ENCODE measurements at regions not wholly inside any gene's neighbourhood (a gene's known extent, or its start where the extent isn't known, plus 50 kb on each side); places are given as distances from the start of the nearest gene placed in this dataset.
"Not testable (repeated sequence)": the region's sequence is repeated elsewhere in the genome, so short reads cannot be mapped to it uniquely, and the experiment has no call there.

DNA sequence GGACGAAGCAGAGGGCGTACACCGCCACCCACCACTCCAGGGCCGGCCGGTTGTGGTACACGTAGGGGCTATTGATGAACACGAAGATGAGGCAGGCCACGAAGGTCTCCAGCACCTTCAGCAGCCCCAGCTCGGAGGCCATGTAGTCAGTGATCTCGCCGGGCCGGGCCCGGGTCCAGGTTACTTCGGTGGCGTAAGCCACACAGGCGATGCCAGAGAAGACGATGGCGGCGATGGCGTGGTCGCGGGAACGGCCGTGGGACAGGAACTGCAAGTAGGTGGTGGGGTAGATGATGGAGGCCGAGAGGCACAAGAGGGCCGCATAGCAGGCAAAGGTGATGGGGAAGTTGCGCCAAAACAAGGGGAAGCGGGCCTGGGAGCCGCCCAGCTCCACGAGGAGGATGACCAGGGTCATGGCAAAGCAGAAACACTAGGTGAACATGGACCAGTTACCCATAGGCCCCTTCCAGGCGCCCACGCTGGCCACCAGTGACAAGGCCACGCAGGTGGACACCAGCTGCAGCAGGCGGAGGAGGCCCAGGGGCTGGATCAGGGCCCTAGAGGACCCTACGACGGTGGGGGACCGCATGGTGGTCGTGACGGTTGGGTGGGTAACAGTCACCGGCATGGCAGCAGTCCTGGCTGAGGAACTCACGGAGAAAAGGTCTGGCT lies 128.4 kb upstream of the FAM98A start:
- DNase-seq: no peak

DNA sequence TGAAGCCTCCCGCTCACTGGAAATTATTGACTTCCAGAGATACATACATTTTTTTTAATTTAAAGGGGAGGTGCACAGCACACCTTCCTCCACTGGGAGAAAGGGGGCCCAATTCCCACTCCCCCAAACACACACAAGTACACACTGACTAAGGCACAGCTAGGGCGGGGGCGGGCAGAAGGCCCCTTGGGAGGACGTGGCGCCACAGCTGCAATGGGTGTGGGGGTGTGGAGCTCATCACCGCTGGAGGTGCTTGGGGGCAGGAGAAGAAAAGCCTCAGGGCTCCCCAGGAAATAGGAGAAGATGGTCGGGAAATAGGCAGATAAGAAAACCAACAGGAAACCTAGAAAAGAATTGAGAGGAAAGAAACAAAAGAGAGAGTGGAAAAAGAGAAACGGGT lies 127.3 kb upstream of the FAM98A start:
- no peak for DNase-seq

DNA sequence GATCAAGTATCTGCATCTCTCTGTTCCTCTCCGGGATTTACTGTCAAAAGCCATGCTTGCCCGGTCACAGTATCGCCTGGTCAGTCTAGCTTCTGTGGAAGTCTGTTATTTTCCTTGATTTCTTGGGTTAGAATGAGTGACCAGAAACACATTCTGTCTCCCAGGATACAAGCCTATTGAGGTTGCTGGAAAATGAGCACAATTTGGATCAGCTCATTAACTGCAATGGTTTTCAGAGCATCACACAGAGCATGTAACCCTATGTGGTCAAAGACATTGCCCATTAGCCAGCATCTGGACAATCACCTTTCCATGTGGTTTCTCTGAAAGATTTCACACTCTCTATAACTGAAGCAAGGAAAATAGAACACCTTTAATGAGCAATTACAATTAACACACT lies 124.2 kb upstream of the FAM98A start:
- DNase-seq: no peak

DNA sequence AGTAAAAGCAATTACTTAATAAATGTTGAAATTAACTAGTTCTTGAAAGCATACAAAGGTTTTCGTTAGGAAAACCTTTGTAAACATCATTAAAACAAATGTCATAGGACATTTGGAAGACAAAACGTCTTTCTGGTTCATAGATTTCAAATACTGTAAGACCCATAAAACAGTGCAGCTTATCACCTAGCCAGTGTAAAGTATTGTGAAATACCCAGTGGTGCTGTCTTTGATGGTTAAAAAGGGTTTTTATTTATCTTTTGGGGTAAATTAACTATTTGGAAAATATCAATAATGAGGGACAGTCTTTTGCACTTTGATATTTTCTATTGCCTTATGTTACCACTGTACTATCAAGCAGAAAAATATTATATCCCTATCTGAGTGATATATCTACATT lies 120.0 kb upstream of the FAM98A start:
- DNase-seq: no peak

DNA sequence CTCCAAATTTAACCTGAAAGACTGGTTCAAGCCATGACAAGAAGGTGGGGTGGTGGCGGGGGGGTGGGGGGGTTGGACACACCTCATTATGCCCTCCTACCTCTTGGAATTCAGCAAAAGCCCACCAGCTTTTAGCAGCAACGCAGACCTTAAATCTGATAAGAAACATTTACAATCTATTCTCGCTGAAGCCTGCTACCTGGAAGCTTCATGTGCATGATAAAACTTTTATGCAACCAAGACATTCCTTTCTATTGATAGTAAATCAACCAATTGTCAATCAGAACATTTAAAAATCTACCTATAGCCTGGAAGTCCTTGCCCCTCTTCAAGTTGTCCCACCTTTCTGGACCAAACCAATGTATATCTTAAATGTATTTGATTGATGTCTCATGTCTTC lies 113.6 kb upstream of the FAM98A start:
- no peak for DNase-seq

DNA sequence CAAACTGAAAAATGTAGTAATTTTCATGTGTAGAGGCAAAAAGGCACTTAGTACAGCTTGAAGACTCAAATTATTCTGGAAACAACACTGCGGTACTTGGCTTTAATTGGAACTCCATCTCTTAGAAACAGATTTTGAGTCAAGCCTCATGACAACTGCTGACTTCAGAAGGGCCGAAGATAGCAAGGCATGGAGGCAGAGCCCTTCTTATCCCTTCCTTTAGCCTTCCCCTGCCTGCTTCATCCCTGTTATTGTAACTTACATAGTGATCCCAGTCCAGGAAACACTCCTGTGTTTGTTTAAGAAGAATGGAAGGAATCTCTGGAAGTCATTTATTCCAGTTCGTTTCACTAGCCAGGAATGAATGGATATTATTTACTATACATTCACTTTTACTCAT lies 110.9 kb upstream of the FAM98A start:
- DNase-seq: no peak

DNA sequence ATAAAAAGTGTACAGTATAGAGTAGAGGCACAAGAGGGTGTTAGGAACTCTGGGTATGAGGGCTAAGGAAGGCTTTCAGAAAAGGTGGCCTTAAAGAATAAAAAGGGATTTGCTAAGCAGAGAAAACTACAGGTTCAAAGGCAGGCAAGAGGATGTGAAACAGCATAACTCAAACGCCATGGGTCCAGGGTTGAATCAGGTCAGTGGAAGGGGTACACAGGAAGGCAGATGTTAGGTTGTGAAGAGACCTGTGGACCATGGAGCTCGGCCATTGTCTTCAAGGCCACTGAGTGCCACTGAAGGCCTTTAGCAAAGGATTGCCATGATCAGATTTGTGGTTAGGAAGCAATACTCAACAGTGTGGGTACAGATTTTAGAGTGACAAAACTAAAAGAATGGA lies 108.2 kb upstream of the FAM98A start:
- DNase-seq: no peak

DNA sequence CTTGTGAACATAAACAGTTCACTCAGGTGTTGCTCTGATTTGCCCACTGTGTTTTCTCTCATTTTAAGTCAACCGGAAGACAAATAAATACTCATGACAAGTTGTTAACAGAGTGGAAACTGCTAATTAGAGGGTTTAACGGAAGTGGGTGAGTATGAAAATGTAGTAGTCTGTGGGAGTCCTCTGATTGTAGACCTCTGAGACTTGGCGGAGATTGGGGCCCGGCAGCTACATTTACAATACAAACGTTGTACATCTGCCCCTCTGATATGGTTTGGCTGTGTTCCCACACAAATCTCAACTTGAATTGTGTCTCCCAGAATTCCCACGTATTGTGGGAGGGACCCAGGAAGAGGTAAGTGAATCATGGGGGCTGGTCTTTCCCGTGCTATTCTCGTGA lies 107.3 kb upstream of the FAM98A start:
- no peak for DNase-seq

DNA sequence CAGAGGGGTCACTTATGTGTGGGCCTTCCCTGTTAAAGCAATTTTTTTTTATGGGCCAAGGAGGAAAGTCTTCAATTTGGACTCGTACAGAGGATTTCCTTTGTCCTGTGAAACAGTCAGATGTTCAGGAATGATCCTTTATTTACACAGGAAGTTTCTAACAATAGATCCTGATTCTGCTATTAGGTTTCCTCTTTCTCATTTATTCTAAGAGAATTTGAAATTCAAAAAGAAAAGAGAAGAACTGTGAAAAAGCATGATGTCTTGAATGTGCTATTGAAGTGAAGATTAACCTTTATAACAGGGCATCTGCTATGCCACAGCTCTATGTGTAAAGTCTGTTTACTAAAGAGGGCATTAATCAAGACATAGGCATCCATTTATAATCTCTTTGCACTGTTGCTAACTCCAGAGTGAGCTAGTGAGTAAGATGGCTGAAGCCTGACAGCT lies 105.3 kb upstream of the FAM98A start:
- no peak for DNase-seq

DNA sequence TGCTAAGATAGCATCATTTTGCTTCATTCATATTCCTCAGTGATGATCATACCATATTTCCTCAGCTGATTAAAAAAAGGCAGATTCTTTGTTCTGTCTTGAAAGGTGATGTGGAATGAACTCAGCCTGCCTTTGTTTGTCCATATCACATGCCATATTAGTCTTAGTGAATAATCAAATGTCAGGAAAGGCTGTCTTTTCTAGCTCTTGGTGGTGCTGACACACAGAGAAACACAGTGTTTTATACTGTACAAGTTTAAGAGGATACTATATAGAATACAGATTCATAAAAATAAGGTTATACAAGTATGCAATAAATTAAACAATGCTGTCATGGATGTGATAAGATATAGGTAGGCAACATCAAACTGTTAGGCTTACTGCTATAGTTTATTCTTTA lies 97.1 kb upstream of the FAM98A start:
- DNase-seq: no peak

DNA sequence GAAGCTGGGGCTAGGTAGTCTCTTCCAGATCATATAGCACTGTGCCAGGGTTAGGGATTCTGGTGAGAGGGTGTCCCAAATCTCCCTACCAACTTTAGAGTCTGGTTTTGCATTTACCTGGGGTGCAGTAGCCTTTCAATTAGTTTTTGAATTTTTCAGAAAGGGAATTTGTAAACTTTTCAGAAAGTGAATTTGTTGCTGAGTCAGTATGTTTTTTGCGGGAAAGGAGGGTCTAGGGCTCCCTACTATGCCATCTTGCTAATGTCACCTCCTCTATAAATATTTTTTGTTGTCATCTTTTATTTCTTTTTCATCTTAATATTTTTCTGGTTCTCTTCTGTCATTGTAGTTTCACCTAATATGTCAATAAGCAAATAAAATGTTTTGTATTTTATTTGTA lies 95.8 kb upstream of the FAM98A start:
- no peak for DNase-seq

DNA sequence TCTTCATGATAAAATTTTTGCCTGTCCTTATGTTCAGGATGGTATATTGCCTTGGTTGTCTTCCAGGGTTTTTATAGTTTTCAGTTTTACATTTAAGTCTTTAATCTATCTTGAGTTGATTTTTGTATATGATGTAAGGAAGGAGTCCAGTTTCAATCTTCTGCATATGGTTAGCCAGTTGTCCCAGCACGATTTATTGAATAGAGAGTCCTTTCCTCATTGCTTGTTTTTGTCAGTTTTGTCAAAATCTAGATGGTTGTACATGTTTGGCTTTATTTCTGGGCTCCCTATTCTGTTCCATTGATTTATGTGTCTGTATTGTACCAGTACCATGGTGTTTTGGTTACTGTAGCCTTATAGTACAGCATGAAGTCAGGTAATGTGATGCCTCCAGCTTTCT lies 91.6 kb upstream of the FAM98A start:
- DNase-seq: not testable (repeated sequence)

DNA sequence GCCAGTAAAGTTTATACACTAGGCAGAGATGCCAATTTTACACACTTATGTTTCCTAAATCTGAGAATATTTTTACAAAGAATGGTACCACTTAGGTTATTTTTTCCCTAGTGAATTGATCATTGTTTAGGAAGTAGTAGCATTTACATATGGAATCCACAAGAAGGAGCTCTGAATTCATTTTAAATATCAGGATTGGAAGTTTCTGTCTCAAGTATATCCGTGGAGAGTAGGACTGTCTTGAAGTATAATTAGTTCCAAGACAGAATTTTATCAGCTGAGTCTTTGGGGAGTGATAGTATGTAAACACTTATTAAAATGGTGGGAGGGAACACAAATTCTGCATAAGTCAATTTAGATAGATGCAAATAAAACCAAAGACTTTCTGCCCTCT lies 82.3 kb upstream of the FAM98A start:
- DNase-seq: no peak

DNA sequence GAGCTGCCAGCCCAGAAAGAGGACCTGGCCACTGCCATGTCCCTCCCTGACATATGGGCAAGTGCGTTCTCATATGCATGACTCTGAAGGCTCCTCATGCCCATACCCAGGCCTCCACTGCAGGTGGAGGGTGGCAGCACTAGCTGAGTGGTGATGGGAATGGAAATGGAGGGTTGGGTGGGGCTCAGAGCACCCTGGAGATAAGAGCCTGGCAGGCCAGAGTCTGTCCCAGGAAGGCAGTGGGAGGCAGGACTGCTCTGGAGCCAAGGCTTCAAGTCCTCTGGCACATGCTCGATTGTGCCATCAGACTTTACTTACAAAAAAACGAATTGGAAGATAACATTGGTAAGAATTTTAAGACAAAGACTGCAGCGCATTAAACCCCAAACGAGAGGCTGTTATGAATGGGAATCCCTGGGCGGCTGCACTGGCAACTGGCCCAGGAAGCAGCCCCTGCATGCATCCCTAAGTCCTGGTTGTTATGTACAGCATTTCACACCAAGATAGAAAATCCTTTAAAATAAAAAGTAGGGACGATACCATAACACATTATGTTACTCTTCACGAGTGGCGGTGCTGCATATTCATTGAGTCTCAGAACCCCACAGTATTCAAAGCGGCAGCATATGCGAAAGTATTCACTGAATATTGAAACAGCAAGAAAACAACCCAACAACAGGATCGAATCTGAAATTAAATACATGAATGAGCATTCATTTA lies 81.7 kb upstream of the FAM98A start:
- DNase-seq: no peak

DNA sequence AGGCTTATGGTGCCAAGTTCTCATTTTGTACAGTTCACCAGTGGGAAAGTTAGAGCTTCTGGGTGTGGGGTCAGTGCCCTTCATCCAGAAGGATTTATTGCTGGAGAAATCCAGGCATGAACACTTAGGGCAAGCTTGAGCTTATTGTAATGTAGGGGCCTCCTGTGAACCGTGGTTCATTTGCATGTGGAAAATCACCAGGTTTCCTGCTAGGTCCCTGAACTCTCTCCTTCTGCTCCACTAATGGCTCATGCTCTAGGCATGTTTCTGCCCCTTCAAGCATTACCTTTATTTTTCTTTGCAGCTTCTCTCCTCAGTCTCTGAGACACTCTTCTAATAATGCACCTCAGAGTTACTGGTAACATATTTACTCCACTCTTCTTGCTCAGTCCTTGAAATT lies 79.3 kb upstream of the FAM98A start:
- DNase-seq: no peak

DNA sequence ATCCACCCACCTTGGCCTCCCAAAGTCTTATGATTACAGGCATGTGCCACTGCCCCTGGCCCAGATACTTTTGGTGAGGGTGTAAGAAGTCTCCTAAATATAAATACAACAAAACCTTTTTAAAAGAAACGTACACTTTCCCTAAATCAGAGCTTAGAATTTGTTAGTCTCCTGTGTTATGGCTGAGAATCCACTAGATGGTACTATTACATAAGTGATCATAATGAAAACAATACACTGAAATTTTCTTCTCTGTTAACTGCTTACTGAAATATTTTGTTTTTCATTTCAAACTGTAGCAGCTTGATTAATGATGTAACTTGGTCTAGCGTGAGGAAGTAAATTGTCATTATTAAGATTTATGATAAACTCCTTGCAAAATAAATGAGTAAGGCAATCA lies 74.8 kb upstream of the FAM98A start:
- no peak for DNase-seq

DNA sequence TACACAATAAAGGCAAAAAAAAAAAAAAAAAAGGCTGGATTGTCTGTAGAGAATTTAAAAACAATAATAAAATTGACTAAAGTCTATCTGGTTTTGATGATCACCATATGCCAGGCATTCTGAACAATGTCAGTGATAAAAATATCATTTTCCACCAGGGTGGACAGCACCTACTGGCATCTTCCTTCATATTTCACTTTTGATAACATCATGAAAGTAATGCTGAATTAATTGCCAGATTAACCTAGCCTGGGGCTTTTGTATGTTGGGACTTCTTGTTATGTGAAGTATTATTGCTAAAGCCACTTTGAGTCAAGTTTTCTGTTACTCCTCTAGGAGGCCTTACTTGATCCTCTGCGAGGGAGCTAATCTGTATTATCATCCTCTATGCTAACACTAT lies 73.8 kb upstream of the FAM98A start:
- DNase-seq: no peak

DNA sequence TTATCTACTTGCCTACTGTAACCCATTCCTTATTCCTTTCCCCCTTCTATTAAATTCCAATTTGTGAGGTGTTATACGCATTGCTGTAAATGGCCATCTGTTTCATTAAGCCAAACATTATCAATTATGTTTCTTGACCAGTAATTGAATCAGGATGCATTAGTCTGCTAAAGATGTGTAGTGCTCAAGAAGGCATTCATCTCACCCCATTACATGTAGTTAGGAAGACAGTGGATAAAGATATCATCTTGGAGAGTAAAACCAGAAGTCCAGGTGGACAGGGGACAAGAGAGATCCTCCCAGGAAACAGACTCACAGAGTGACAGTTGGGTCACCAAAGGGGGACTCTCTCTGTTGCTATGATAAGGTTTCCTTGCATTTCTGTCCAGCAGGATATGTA lies 73.3 kb upstream of the FAM98A start:
- no peak for DNase-seq

DNA sequence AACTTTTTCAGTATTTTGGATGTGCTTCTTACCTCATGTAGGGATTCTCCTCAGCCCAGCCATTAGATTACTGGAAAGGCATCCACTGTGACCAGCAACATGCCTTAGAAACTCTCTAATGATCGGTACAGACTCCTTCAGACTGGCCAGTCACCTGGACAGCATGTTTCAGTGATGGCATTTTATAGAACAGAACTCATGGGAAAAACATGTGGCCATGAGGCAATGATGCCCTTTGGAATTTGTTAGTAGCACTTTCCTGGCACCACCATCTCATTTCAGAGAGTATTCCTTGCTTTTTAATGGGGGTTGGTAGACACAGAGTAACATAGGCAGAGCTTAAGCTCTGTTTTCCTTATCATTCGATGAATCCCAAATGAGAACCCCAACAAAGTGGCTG lies 72.1 kb upstream of the FAM98A start:
- no peak for DNase-seq

DNA sequence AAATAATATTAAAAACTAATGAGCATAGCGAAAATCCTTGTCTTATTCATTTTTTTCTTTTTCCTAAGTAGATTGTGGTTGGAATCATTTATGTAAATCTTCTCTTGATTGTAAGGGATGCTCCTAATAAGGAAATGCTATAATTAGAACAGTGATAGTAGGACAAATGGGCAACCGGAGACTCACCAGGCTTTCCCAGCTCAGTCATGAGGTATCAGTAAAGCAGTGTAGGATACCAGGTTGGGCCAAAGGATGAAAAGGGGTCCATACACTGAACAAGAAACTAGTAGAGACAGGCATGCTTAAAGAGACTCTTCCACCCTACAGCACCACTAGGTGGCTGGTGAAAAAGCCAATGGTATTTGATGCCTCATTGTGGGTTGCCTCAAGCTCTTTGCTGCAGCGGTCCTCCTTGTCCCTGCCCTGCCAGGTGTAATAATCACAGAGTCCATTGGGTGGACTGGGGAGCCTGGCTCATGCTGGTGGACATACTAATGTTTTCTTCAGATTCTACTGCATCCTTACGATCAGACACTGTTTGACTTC lies 71.4 kb upstream of the FAM98A start:
- no peak for DNase-seq

DNA sequence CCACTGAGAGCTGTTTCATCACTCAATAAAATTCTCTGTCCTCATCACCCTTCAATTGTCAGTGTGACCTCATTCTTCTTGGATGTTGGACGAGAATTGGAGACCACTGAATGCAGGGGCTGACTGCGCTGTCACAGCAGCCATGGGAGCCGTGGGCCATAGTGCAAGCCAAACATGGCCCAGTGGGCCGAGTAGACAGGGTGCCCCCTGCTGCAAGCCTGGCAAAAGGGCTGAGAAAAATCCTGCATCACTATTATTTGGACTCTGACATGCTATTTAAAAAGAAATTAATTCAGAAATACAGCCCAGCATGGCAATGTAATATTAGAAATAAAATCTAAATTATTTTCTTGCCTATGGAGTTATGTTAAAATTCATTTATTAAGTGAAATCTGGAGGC lies 67.8 kb upstream of the FAM98A start:
- no peak for DNase-seq

DNA sequence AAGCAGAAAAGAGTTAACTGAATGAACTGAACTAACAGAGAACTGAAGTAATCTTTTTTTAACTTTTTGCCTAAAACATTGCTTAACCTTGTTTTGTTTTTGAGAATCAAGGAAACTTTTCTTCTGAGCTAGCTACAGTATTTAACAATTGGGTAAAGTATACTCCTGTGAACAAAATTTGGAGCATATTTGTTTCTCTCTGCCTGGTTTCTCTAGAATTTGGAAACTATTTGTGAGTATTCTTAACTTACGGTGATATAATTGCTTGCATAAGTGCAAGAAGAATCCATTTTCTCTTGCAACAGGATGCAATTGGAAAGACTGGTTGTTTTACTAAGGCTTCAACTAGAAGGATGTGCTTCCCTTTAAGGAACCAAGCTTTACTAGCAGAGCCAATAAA lies 65.9 kb upstream of the FAM98A start:
- no peak for DNase-seq

DNA sequence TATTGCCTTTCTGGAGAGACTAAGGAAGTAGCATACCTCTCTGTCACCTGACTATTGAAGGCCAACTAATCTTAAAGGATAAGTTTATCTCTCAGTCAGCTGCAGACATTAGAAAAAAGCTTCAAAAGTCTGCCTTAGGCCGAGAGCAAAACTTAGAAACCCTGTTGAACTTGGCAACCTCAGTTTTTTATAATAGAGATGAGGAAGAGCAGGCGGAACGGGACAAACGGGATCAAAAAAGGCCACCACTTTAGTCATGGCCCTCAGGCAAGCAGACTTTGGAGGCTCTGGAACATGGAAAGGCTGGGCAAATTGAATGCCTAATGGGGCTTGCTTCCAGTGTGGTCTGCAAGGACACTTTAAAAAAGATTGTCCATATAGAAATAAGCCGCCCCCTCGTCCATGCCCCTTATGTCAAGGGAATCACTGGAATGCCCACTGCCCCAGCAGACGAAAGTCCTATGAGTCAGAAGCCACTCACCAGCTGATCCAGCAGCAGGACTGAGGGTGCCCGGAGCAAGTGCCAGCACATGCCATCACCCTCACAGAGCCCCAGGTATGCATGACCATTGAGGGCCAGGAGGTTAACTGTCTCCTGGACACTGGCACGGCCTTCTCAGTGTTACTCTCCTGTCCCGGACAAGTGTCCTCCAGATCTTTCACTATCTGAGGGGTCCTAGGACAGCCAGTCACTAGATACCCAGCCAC lies 61.5 kb upstream of the FAM98A start:
- no peak for DNase-seq
